ENCODE measurements at regions not wholly inside any gene's neighbourhood (a gene's known extent, or its start where the extent isn't known, plus 50 kb on each side); places are given as distances from the start of the nearest gene placed in this dataset.
A peak's percentile ranks its signal among the peaks of the same experiment; 100 is the strongest.

DNA sequence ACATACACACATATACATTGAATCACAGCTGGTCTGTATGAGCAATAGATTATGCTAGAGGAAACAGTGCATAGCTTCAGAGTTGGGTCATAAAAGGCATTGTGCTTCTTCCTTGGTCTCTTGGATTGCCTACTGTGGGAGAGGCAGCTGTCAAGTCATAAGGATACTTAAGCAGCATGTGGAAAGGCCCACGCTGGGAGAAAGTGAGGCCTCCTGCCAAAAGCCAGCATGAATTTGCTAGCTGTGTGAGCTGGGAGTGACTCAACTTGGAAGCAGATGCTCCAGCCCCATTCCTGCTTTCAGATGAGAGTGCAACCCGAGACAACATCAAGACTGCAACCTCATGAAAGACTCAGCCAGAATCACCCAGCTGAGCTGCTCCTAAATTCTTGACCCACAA, 311.9 kb upstream of the TBX3 start:
- no peaks in the 10 kb centered on the region for H3K9me3 ChIP-seq (ENCODE audit: control insufficient read depth, insufficient read depth, low read depth, low read length)
- no peaks in the 10 kb centered on the region for H4K20me1 ChIP-seq (ENCODE audit: control insufficient read depth, extremely low read depth, insufficient read depth, low read length)
- no peaks in the 10 kb centered on the region for H3K79me2 ChIP-seq (ENCODE audit: control insufficient read depth, insufficient read depth, low read length)
- TF ChIP-seq CTCF (conservative IDR thresholded peaks at IDR 0.05 in 1 of 2, IDR thresholded peaks at IDR 0.05 in 1 of 2; ENCODE audit: low read depth in 1 of 2, low read length in 2 of 2): no peak
- no peaks in the 10 kb centered on the region for H3K27me3 ChIP-seq (ENCODE audit: control insufficient read depth, insufficient read depth, low read length)
- H3K9ac ChIP-seq (ENCODE audit: insufficient read depth, low read length): no peak overlapping the region
- H3K36me3 ChIP-seq (ENCODE audit: control insufficient read depth, insufficient read depth, low read length): no peaks in the 10 kb centered on the region
- H3K4me2 ChIP-seq (ENCODE audit: extremely low read depth, insufficient read depth, low read length): no peak overlapping the region
- no peak overlapping the region for H3K27ac ChIP-seq (ENCODE audit: insufficient read depth, low read length)
- no peak overlapping the region for H2AFZ ChIP-seq (ENCODE audit: low read length)
- peak; percentile 54 to 58 for DNase-seq (ENCODE audit: low read depth in 2 of 2)
- H3K4me3 ChIP-seq (replicated peaks in 1 of 4; ENCODE audit: control extremely low read depth in 1 of 4, insufficient read depth in 1 of 4, low read depth in 3 of 4, low read length in 4 of 4): no peak overlapping the region
- H3K4me1 ChIP-seq (ENCODE audit: control insufficient read depth, extremely low read depth, insufficient read depth, low read length): no peaks in the 10 kb centered on the region

GRCh38 chr12:114993165-114993564, 309.2 kb upstream of the TBX3 start:
- Histone ChIP-seq H2AFZ (ENCODE audit: low read length) (no peak overlapping the region), H3K4me2 (ENCODE audit: extremely low read depth, insufficient read depth, low read length) (no peak overlapping the region), H3K9ac (ENCODE audit: insufficient read depth, low read length) (no peak overlapping the region), H3K27me3 (ENCODE audit: control insufficient read depth, insufficient read depth, low read length) (no peaks in the 10 kb centered on the region), H3K36me3 (ENCODE audit: control insufficient read depth, insufficient read depth, low read length) (no peaks in the 10 kb centered on the region), H3K79me2 (ENCODE audit: control insufficient read depth, insufficient read depth, low read length) (no peaks in the 10 kb centered on the region), H3K4me1 (ENCODE audit: control insufficient read depth, extremely low read depth, insufficient read depth, low read length) (no peaks in the 10 kb centered on the region), H3K27ac (ENCODE audit: insufficient read depth, low read length) (no peak overlapping the region), H3K4me3 (replicated peaks in 1 of 4; ENCODE audit: control extremely low read depth in 1 of 4, insufficient read depth in 1 of 4, low read depth in 3 of 4, low read length in 4 of 4) (no peak overlapping the region), H4K20me1 (ENCODE audit: control insufficient read depth, extremely low read depth, insufficient read depth, low read length) (no peaks in the 10 kb centered on the region), H3K9me3 (ENCODE audit: control insufficient read depth, insufficient read depth, low read depth, low read length) (no peaks in the 10 kb centered on the region)
- TF ChIP-seq CTCF (conservative IDR thresholded peaks at IDR 0.05 in 1 of 2, IDR thresholded peaks at IDR 0.05 in 1 of 2; ENCODE audit: low read depth in 1 of 2, low read length in 2 of 2) (no peak), EZH2 (IDR thresholded peaks at IDR 0.05; ENCODE audit: low read length, missing control alignments) (no peak)
- no peak for DNase-seq (ENCODE audit: low read depth in 2 of 2)

DNA sequence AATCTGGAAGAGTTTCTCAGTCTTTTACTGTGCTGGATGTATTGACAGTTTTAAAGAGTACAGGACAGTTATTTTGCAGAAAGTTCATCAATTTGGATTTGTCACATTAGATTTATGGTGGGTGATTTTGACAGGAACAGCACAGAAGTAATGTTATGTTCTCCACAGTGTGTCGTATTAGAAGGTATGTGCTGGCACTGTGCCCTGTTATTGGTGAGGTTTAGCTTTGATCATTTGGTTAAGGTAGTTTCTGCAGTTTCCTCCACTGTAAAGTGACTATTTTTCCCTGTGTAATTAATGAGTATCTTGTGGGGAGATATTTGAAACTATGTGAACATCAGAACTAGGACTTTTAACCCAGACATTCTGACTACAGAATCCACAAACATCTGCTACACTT, 308.5 kb upstream of the TBX3 start:
- H3K4me3 ChIP-seq (replicated peaks in 1 of 4; ENCODE audit: control extremely low read depth in 1 of 4, insufficient read depth in 1 of 4, low read depth in 3 of 4, low read length in 4 of 4): no peak overlapping the region
- no peak for DNase-seq (ENCODE audit: low read depth in 2 of 2)
- no peak overlapping the region for H2AFZ ChIP-seq (ENCODE audit: low read length)
- H4K20me1 ChIP-seq (ENCODE audit: control insufficient read depth, extremely low read depth, insufficient read depth, low read length): no peaks in the 10 kb centered on the region
- no peak overlapping the region for H3K27ac ChIP-seq (ENCODE audit: insufficient read depth, low read length)
- H3K36me3 ChIP-seq (ENCODE audit: control insufficient read depth, insufficient read depth, low read length): no peaks in the 10 kb centered on the region
- no peaks in the 10 kb centered on the region for H3K9me3 ChIP-seq (ENCODE audit: control insufficient read depth, insufficient read depth, low read depth, low read length)
- no peaks in the 10 kb centered on the region for H3K27me3 ChIP-seq (ENCODE audit: control insufficient read depth, insufficient read depth, low read length)
- no peak for TF ChIP-seq EZH2 (IDR thresholded peaks at IDR 0.05; ENCODE audit: low read length, missing control alignments)
- TF ChIP-seq CTCF (conservative IDR thresholded peaks at IDR 0.05 in 1 of 2, IDR thresholded peaks at IDR 0.05 in 1 of 2; ENCODE audit: low read depth in 1 of 2, low read length in 2 of 2): no peak
- H3K9ac ChIP-seq (ENCODE audit: insufficient read depth, low read length): no peak overlapping the region
- H3K4me2 ChIP-seq (ENCODE audit: extremely low read depth, insufficient read depth, low read length): no peak overlapping the region
- no peaks in the 10 kb centered on the region for H3K79me2 ChIP-seq (ENCODE audit: control insufficient read depth, insufficient read depth, low read length)
- no peaks in the 10 kb centered on the region for H3K4me1 ChIP-seq (ENCODE audit: control insufficient read depth, extremely low read depth, insufficient read depth, low read length)

Measured in fibroblast of lung (primary cell).